ENCODE measurements at regions not wholly inside any gene's neighbourhood (a gene's known extent, or its start where the extent isn't known, plus 50 kb on each side); places are given as distances from the start of the nearest gene placed in this dataset.
"Not testable (repeated sequence)": the region's sequence is repeated elsewhere in the genome, so short reads cannot be mapped to it uniquely, and the experiment has no call there.

DNA sequence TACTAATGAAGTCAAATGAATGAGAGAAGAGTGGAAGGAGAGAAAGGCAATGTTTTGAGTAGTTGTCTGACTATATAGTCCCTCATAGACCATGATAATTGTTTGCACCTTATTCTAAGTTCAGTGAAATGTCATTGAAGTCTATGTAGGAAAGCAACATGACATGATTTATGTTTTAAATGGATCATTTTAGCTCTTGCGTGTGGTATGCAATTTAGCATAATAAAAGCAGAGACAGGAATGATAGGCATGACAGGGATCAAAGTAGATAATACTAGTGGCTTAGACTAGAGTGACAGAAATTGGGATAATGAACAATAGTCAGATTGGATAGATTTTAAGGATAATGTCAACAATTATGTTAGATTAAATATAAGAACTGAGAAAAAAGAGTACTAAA lies 132.5 kb downstream of the PYDC2 start:
- ChIA-PET POLR2A (no interaction called here), CTCF (no interaction called here)
- Mint-ChIP-seq H3K36me3 (ENCODE audit: insufficient read depth, unreplicated experiment) (no peaks in the 10 kb centered on the region), H3K4me1 (ENCODE audit: low read depth, unreplicated experiment) (no peaks in the 10 kb centered on the region), H3K4me3 (ENCODE audit: unreplicated experiment) (no peak overlapping the region), H3K27me3 (ENCODE audit: insufficient read depth, unreplicated experiment) (no peaks in the 10 kb centered on the region), H3K9me3 (ENCODE audit: unreplicated experiment) (no peaks in the 10 kb centered on the region), H3K27ac (ENCODE audit: unreplicated experiment) (no peak overlapping the region)
- H3K36me3 ChIP-seq (ENCODE audit: control insufficient read depth, insufficient read depth, low read length) = no peaks in the 10 kb centered on the region
- no TSS peak for BruUV-seq (replicated peaks)
- no peaks in the 10 kb centered on the region for H3K27me3 ChIP-seq (replicated peaks; ENCODE audit: control insufficient read depth, insufficient read depth, low read length)
- no peaks in the 10 kb centered on the region for H3K4me1 ChIP-seq
- TF ChIP-seq, protein P1, sequence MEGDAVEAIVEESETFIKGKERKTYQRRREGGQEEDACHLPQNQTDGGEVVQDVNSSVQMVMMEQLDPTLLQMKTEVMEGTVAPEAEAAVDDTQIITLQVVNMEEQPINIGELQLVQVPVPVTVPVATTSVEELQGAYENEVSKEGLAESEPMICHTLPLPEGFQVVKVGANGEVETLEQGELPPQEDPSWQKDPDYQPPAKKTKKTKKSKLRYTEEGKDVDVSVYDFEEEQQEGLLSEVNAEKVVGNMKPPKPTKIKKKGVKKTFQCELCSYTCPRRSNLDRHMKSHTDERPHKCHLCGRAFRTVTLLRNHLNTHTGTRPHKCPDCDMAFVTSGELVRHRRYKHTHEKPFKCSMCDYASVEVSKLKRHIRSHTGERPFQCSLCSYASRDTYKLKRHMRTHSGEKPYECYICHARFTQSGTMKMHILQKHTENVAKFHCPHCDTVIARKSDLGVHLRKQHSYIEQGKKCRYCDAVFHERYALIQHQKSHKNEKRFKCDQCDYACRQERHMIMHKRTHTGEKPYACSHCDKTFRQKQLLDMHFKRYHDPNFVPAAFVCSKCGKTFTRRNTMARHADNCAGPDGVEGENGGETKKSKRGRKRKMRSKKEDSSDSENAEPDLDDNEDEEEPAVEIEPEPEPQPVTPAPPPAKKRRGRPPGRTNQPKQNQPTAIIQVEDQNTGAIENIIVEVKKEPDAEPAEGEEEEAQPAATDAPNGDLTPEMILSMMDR (IDR thresholded peaks at IDR 0.05; ENCODE audit: insufficient read depth in 1 of 2, low read depth in 1 of 2, low read length in 1 of 2, severe bottlenecking in 1 of 2, unreplicated experiment in 1 of 2) = no peak
- DNase-seq = no peak
- H3K4me3 ChIP-seq (ENCODE audit: low read depth, low read length) = no peak overlapping the region
- intact Hi-C loops (cut with micrococcal nuclease; ENCODE audit: unreplicated experiment) = no loop called here
- no peaks in the 10 kb centered on the region for H3K9me3 ChIP-seq

DNA sequence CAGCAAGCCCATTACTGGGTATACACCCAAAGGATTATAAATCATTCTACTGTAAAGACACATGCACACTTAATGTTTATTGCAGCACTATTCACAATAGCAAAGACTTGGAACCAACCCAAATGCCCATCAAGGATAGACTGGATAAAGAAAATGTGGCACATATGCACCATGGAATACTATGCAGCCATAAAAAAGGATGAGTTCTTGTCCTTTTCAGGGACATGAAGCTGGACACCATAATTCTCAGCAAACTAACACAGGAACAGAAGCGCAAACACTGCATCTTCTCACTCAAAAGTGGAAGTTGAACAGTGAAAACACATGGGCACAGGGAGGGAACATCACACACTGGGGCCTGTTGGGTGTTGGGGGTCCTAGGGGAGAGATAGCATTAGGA lies 154.5 kb downstream of the PYDC2 start:
- H3K36me3 Mint-ChIP-seq (ENCODE audit: insufficient read depth, unreplicated experiment); intact Hi-C loops (cut with micrococcal nuclease; ENCODE audit: unreplicated experiment); H3K4me1 ChIP-seq; H3K4me1 Mint-ChIP-seq (ENCODE audit: low read depth, unreplicated experiment); H3K9me3 Mint-ChIP-seq (ENCODE audit: unreplicated experiment); CTCF ChIA-PET; POLR2A ChIA-PET; H3K27me3 ChIP-seq (replicated peaks; ENCODE audit: control insufficient read depth, insufficient read depth, low read length); H3K27me3 Mint-ChIP-seq (ENCODE audit: insufficient read depth, unreplicated experiment); BruUV-seq (replicated peaks); H3K27ac Mint-ChIP-seq (ENCODE audit: unreplicated experiment); DNase-seq; H3K36me3 ChIP-seq (ENCODE audit: control insufficient read depth, insufficient read depth, low read length); H3K9me3 ChIP-seq; H3K4me3 Mint-ChIP-seq (ENCODE audit: unreplicated experiment); H3K4me3 ChIP-seq (ENCODE audit: low read depth, low read length): not testable (repeated sequence)

DNA sequence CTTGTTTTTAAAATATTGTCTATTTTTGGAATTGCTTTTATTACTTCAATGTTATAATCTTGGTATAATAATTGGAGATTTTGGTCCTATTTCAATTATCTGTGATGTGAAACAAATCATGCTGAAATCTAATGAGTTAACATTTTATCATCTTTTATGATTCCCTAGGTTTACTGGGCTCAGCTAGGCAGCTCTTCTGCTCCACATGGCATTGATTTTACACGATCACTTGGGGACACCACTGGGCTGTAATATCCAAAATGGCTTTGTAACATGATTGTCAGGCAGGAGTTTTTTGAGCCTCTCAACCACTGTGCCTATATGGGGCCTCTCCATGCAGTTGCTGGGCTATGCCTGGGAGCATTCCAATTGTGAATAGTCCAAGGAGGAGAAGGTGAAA lies 163.3 kb downstream of the PYDC2 start:
- TF ChIP-seq, protein P1 (IDR thresholded peaks at IDR 0.05; ENCODE audit: insufficient read depth in 1 of 2, low read depth in 1 of 2, low read length in 1 of 2, severe bottlenecking in 1 of 2, unreplicated experiment in 1 of 2) = no peak
- H3K4me1 Mint-ChIP-seq (ENCODE audit: low read depth, unreplicated experiment) = no peaks in the 10 kb centered on the region

DNA sequence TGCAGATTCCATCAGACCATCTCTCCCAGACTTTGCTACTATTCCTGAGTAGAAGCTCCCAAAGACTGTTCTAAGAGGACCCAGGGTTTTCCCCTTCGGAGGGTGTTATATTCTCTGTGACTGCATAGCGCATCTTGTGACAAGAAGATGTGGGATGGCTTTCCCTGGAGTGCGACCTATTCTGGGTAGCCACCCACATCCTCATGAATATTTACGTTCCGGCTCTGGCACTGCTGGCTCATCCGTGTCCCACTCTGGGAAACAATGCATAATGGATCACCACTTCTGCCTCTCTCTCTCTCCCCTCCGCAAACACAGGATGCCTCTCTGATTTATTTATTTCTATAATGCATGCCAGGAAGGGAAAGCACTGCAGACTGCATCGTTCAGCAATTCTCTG lies 166.1 kb downstream of the PYDC2 start:
- no peaks in the 10 kb centered on the region for H3K4me1 Mint-ChIP-seq (ENCODE audit: low read depth, unreplicated experiment)
- Histone ChIP-seq H3K9me3 (no peaks in the 10 kb centered on the region), H3K36me3 (ENCODE audit: control insufficient read depth, insufficient read depth, low read length) (no peaks in the 10 kb centered on the region), H3K4me3 (ENCODE audit: low read depth, low read length) (no peak overlapping the region), H3K4me1 (no peaks in the 10 kb centered on the region), H3K27me3 (replicated peaks; ENCODE audit: control insufficient read depth, insufficient read depth, low read length) (no peaks in the 10 kb centered on the region)
- ChIA-PET POLR2A (no interaction called here), CTCF (no interaction called here)
- no peaks in the 10 kb centered on the region for H3K27me3 Mint-ChIP-seq (ENCODE audit: insufficient read depth, unreplicated experiment)
- no TSS peak for BruUV-seq (replicated peaks)
- H3K9me3 Mint-ChIP-seq (ENCODE audit: unreplicated experiment) = no peaks in the 10 kb centered on the region
- TF ChIP-seq, protein P1 (IDR thresholded peaks at IDR 0.05; ENCODE audit: insufficient read depth in 1 of 2, low read depth in 1 of 2, low read length in 1 of 2, severe bottlenecking in 1 of 2, unreplicated experiment in 1 of 2) = no peak
- H3K36me3 Mint-ChIP-seq (ENCODE audit: insufficient read depth, unreplicated experiment) = no peaks in the 10 kb centered on the region
- H3K4me3 Mint-ChIP-seq (ENCODE audit: unreplicated experiment) = no peak overlapping the region
- intact Hi-C loops (cut with micrococcal nuclease; ENCODE audit: unreplicated experiment) = no loop called here
- H3K27ac Mint-ChIP-seq (ENCODE audit: unreplicated experiment) = no peak overlapping the region
- DNase-seq = no peak

More for the DNA sequence above, 163.3 kb downstream of the PYDC2 start:
- H3K27ac Mint-ChIP-seq (ENCODE audit: unreplicated experiment) = no peak overlapping the region
- Histone ChIP-seq H3K36me3 (ENCODE audit: control insufficient read depth, insufficient read depth, low read length) (no peaks in the 10 kb centered on the region), H3K9me3 (no peaks in the 10 kb centered on the region), H3K4me3 (ENCODE audit: low read depth, low read length) (no peak overlapping the region), H3K27me3 (replicated peaks; ENCODE audit: control insufficient read depth, insufficient read depth, low read length) (no peaks in the 10 kb centered on the region), H3K4me1 (no peaks in the 10 kb centered on the region)
- H3K9me3 Mint-ChIP-seq (ENCODE audit: unreplicated experiment) = no peaks in the 10 kb centered on the region
- H3K4me3 Mint-ChIP-seq (ENCODE audit: unreplicated experiment) = no peak overlapping the region
- POLR2A ChIA-PET = no interaction called here
- BruUV-seq (replicated peaks) = no TSS peak
- no peaks in the 10 kb centered on the region for H3K27me3 Mint-ChIP-seq (ENCODE audit: insufficient read depth, unreplicated experiment)
- H3K36me3 Mint-ChIP-seq (ENCODE audit: insufficient read depth, unreplicated experiment) = no peaks in the 10 kb centered on the region
- intact Hi-C loops (cut with micrococcal nuclease; ENCODE audit: unreplicated experiment) = no loop called here
- no peak for DNase-seq
- CTCF ChIA-PET = no interaction called here
